A172 (cell line): ENCODE measurements at regions not wholly inside any gene's neighbourhood (a gene's known extent, or its start where the extent isn't known, plus 50 kb on each side); places are given as distances from the start of the nearest gene placed in this dataset.

Experiments used
- DNase-seq: peaks from one replicate; pipeline ENCODE4 v3.0.0-alpha.2; 2015; ENCODE audit warnings: low spot score

DNA sequence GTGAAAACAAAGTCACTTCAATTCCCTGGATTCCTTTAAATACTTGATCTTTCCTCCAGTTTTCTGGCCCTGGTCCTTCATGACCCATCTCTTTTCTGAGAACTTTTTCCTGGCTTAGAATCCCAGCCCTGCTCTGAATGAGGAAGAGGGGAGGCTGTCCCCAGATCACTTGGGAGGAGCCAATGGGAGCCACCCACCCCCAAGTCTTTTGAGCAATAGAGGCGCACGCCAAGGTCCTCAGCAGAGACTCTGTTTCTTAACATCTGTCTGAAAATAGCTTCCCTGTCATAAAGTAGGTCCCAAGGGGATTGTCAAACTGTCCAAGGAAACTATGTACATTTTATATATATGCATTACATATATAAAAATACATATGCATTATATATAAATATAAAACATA, 126.8 kb downstream of the ADRA2A start:
- DNase-seq, result no peak

DNA sequence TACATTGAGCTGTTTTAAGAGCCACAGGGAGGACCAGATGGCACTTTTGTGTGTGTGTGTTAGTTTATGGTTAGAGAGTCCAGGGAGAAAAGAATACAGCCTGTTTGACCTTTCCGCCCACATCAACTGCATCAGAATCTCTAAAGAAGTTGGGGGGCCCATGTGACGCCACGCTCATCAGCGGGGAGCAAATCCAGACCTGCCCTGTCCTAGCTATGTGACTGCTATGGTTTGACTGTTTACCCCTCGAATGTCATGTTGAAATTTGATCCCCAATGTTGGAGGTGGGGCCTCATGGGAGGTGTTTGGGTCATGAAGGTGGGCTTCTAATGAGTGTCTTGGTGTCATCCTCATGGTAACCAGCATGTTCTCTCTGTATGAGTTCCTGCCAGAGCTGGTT, 128.0 kb downstream of the ADRA2A start:
- no peak for DNase-seq

DNA sequence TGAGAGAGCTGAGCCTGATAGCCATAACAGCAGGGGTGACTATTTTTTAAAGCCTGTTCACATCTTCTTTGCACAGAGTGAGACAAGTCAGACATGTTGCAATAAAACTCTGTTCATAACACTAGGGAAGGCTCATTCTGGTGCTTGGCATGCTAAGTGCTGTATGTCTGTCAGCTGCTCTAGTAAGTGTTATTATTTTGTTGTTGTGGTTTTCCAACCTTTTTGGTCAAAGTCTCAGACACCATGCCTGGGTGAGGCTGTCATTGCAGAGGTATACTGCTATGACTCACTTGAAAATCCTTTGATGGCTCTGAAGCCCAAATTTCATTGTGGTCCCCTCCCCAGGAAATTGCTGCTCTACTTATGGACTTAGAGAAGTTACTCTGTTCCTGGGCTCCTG, 129.7 kb downstream of the ADRA2A start:
- no peak for DNase-seq

DNA sequence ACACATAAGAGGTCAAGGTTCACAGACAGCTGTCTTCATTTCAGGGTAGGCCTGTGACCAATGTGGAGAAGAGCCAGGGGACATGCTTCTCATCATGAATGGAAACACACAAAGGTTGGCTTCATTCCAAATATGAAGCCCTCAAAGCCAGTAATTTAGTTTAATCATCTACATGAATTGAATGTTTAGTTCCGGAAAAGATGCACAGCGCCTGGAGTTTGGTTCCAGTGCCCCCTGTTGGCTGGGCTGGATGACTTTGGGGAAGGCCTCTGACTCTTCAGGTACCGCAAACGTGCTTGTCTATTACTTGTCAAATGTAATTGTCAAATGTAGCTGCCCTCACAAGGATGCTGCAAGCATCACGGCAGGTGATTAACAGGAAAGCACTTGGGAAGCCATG, 130.7 kb downstream of the ADRA2A start:
- no peak for DNase-seq

GRCh38 chr10:111208951-111209350, 132.1 kb downstream of the ADRA2A start:
- no peak for DNase-seq

DNA sequence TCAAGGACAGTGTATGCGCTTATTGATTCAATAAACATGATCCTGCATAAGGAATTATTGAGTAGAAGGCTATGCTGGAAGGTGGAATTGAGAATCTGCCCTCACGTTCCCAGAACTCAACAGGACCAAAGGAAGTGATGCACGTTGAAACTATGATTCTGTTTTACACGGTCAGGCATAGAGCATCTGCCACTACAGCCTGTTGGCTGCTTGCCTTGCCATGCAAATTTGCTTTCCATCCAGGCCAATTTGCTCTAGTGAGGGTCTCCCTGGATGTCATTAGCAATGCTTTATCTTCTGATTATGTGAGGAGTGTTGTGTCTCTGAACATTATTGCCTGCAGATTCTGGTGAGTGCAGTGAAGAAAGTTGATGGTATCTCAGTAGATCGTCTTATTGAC, 132.9 kb downstream of the ADRA2A start:
- DNase-seq, result no peak

DNA sequence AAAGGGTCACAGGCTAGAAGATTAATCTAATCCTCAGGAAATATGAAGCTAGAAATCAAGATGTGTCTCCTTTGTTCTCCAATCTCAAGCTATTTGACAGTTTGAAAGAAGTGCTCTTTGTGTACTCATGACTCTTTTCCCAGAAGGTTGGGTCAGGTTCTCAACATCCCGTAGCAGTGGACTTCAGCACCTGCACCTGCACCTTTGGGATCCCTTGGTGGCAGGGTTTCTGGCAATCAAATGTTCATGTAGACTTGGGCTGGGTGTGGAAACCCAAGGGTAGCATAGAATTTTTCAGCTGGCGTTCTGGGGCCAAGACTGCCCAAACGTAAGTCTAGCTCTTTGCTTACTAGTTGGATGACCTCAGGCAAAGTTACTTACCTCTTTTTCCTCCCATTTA, 134.4 kb downstream of the ADRA2A start:
- DNase-seq, result no peak

DNA sequence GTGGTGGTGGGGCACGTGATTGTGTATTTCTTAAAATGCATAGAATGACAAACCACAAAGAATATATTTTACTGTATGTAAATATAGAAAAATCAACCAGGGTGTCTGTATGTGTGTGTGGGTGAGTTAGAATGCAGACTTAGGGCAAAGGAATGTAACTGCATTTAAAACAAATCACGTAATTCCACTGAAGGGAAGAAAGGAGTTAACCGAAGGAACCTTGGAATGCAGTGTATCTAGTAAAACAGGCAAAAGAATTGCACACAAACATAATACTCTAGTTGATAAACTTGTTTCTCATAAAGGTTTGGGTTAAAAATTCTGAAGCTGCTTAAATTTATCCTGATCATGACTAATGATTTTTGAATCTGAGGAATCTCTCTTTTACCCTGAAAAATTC, 134.9 kb downstream of the ADRA2A start:
- DNase-seq, result peak; percentile 46

GRCh38 chr10:111221682-111222480, 145.1 kb downstream of the ADRA2A start:
- DNase-seq, result no peak

GRCh38 chr10:111222961-111223360, 146.1 kb downstream of the ADRA2A start:
- no peak for DNase-seq

- DNase-seq, result no peak
Measured at GRCh38 chr10:111231779-111232178, 154.9 kb downstream of the ADRA2A start.

- DNase-seq, result peak; percentile 14
Measured at GRCh38 chr10:111233439-111233838, 156.6 kb downstream of the ADRA2A start.

- no peak for DNase-seq
Measured at GRCh38 chr10:111234234-111234913, 157.5 kb downstream of the ADRA2A start.

DNA sequence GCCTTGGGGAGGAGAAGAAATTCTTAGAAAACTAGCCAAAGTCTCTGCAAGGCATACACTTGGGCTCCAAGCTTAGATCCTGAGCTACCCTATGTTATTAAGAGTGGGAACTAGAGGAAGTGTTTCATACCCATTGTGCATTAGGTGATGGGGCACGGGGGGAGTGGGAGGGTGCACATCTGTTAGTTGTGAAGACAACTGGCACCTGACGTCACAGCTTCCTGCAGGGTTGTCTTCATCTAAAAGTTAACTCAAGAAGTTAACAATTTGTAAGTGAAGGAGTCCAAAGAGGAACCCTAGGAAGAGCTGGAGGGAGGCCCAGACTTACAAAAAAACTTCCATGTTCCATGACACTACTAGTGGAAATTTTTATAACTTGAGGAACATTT, 158.1 kb downstream of the ADRA2A start:
- no peak for DNase-seq

DNA sequence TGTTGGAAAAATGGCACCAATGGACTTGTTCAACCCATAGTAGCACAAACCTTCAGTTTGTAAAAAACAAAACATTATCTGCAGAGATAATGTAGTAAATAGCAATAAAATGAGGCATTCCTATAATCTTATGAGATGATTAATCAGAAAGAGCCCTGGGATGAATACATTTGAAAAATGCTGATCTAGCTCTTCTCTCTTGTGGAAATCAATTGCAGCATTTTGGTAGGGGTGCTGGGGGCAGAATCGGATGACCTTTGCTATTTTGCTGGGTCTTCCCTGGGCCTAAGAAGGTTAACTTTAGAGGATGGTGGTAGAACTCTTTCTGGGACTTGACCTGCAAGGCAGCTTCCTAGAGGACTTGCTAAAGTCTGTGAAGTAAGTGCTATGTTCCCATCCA, 163.5 kb downstream of the ADRA2A start:
- DNase-seq, result no peak

DNA sequence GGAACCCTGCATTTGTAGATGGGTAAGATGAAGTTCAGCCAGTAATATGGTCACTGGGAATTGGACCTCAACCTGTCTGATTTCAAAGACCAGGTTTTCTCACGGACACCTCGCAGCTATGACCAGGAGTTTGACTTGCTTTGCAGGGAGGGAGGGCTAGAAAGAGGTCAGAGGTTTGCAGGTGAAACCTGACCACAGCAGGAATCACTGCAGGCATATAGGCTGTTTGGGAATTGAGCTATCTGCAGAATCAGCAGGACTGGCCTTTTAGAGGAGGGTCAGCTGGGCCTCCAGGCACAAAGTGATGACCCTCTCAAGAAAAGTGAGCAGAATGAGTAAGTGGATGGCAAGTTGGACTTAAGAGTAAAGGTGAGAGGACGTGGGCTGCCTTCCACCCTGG, 166.3 kb downstream of the ADRA2A start:
- DNase-seq, result no peak

GRCh38 chr10:111246136-111246535, 169.3 kb downstream of the ADRA2A start:
- DNase-seq, result no peak

- no peak for DNase-seq
Measured at GRCh38 chr10:111246814-111247452, 170.1 kb downstream of the ADRA2A start.

DNA sequence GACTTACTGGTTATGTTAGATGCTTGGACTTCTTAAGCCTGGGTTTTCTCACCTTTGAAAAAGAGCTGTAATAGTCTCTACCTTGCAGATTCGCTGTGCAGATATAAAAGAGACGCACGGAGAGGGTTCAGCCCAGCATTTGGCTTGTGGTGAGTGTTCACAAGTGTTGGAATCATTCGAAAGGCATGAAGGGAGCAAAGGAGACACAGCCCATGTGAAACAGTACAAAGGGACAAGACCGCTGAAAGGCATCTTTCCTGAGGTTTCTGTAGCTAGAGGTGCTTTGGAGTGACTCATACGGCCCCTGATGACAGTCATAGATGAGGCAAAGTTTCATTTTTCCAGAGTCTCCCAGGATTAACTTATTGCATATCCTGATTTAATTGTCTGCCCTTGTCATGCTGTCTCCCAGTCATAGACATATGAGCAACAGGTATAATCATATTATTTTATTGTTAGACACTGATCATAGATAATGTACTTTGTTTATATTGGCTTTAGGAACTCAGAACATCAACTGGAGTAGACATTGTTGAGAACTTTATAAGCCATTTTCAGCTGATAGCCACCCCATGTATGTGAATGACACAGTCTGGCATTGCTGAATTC, 171.1 kb downstream of the ADRA2A start:
- DNase-seq, result peak; percentile 44

DNA sequence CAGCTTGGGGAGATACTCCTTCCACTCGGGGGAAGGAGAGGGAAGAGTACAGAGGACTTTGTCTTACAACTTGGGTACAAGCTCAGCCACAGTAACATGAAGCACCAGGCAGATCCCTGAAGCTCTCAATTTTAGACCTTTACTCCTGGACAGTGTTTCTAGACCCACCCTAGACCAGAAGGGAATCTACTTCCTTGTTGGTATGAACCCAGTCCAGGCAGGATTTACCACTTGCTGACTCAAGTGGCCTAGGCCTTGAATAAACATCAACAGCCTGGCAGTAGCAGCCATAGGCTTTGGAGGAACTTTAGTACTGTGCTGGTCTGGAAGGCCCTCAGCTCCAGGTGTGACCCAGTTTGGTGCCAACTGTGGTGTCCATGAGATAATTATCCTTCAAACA, 173.1 kb downstream of the ADRA2A start:
- no peak for DNase-seq

- DNase-seq, result peak; percentile 38
Measured at GRCh38 chr10:111261081-111261615, 184.3 kb downstream of the ADRA2A start.

GRCh38 chr10:111265341-111265740, 188.5 kb downstream of the ADRA2A start:
- no peak for DNase-seq
